ENCODE measurements at regions not wholly inside any gene's neighbourhood (a gene's known extent, or its start where the extent isn't known, plus 50 kb on each side); places are given as distances from the start of the nearest gene placed in this dataset.
"Not testable (repeated sequence)": the region's sequence is repeated elsewhere in the genome, so short reads cannot be mapped to it uniquely, and the experiment has no call there.

DNA sequence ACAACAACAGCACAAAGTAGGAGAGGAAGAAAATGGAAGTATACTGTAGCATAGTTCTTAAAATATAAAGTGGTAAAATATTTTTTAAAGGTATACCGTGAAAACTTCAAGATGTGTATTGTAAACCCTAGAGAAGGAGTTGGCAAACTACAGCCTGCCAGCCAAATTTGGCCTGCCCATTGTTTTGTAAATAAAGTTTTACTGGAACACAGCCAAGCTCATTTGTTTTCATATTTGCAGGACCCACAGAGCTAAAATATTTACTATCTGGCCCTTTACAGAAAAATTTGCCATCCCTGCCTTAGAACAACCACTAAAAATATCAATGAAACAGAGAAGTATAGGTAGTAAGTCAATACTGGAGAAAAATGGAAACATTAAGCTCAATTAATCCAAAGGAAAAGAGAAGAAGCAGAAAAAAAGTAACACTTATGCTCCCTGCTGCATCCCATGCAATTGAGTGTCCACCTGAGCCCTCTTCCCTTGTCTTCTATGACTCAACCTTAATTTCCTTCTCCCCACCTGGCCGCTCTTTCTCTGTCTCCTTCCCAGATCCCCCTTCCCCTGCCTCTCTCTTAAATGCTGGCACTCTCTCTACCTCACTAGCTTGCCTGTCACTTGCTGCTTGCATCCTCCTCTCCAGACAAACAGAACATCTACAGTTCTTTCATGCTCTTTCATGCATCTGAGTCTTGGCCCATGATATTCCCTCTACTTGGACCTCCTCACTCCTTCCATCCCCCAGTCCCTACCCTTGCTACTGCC is 50.6 kb upstream of the FER start:
- H3K27ac Mint-ChIP-seq, result no peak overlapping the region
- H3K36me3 Mint-ChIP-seq (ENCODE audit: low read depth), result no peaks in the 10 kb centered on the region
- no peaks in the 10 kb centered on the region for H3K4me1 Mint-ChIP-seq
- H3K4me3 Mint-ChIP-seq, result no peak overlapping the region
- H3K9me3 Mint-ChIP-seq, result no peaks in the 10 kb centered on the region
- no peak for ATAC-seq (replicated peaks)
- peaks cover 8% of the 10 kb centered on the region for H3K27me3 Mint-ChIP-seq

DNA sequence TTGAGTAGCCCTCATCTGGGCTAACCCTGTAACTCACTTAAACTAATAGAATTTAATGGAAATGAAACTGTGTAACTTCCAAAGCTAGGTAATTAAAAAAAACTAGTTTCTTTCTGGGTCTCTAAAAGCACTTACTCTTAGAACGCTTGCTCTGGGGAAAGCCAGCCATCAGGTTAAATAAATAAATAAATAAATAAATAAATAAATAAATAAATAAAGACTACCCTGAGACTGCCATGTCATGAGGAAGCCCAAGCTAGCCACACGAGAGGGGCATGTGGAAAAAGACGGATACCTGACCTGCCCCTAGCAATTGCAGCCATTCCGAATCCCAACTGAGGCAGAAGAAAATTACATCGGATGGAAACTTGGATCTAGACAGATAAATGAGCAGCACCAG is 51.3 kb upstream of the FER start:
- Mint-ChIP-seq H3K27me3 (peaks cover 11% of the 10 kb centered on the region), H3K27ac (no peak overlapping the region), H3K36me3 (ENCODE audit: low read depth) (no peaks in the 10 kb centered on the region), H3K9me3 (no peaks in the 10 kb centered on the region), H3K4me3 (no peak overlapping the region), H3K4me1 (no peaks in the 10 kb centered on the region)
- ATAC-seq (replicated peaks), result no peak

DNA sequence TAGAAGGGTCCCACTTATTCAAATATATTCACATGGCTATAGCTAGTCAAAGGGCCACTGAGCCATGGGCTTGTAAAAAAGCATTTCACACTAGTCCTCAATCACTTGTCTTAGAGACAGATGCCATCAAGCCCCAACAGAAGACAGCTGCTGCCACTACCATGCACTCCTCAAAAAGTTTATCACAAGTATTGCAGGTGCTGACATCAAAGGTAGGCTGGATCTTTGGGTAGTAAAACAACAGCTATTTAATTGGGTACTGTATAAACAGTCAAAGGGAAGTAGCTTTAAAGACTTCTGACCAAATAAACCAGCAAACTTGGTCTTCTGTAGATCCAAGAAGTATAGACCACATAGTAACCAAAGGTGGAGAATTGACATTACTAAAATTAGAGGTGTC is 59.2 kb upstream of the FER start:
- H3K27ac Mint-ChIP-seq, result no peak overlapping the region
- H3K27me3 Mint-ChIP-seq, result peaks cover 3% of the 10 kb centered on the region
- no peak for ATAC-seq (replicated peaks)
- no peaks in the 10 kb centered on the region for H3K4me1 Mint-ChIP-seq
- no peaks in the 10 kb centered on the region for H3K36me3 Mint-ChIP-seq (ENCODE audit: low read depth)
- no peaks in the 10 kb centered on the region for H3K9me3 Mint-ChIP-seq
- no peak overlapping the region for H3K4me3 Mint-ChIP-seq

DNA sequence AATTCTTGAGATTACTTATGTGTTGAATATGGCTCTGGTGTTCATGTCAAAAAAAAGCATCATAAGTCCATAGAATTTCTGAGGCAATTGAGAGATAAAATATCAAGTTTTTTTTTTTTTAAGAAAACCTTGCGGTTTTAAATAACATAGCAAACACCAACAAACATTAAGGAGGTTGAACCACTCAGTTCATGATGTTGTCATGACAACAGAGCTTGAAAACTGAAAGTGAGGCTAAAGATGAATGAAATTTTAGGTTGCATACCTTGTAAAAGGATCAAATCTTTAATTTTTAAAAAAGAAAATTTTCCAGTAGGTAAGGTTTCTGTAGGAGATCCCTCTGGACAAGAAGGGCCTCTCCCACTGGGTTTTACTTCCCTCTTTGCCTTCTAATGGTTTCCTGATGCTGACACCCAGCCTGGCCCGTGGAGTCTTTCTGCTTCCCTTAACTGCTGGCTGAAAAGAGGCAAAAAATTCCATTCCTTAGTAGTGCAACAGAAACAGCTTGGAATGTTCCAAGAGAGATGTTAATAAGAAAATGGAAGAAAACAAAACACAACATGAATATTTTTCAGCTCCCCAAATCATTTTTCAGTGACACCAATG is 60.0 kb upstream of the FER start:
- no peaks in the 10 kb centered on the region for H3K4me1 Mint-ChIP-seq
- no peak overlapping the region for H3K4me3 Mint-ChIP-seq
- H3K27me3 Mint-ChIP-seq, result peaks cover 3% of the 10 kb centered on the region
- no peaks in the 10 kb centered on the region for H3K9me3 Mint-ChIP-seq
- ATAC-seq (replicated peaks), result no peak
- no peaks in the 10 kb centered on the region for H3K36me3 Mint-ChIP-seq (ENCODE audit: low read depth)
- H3K27ac Mint-ChIP-seq, result no peak overlapping the region

DNA sequence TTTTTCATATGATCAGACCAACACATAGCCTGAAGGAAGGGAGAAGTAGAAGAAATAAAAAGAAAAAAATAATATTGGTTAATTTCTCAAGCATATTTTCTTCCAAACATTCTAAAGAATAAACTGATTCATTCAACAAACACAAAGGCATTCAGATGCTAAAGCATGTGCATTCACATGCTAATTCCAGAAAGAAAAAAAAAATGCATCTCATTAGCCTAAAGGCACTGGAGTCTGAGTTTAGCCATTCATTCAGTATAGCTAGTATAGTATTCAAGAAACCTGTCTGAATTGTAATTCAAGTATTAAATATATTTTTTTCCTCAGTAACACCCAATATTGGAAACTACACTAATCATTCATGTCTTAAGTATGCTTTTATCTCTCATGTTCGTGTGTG is 61.0 kb upstream of the FER start:
- Mint-ChIP-seq H3K27me3 (peaks cover under 1% of the 10 kb centered on the region), H3K27ac (no peak overlapping the region), H3K4me3 (no peak overlapping the region), H3K9me3 (no peaks in the 10 kb centered on the region), H3K4me1 (no peaks in the 10 kb centered on the region), H3K36me3 (ENCODE audit: low read depth) (no peaks in the 10 kb centered on the region)
- ATAC-seq (replicated peaks), result no peak

DNA sequence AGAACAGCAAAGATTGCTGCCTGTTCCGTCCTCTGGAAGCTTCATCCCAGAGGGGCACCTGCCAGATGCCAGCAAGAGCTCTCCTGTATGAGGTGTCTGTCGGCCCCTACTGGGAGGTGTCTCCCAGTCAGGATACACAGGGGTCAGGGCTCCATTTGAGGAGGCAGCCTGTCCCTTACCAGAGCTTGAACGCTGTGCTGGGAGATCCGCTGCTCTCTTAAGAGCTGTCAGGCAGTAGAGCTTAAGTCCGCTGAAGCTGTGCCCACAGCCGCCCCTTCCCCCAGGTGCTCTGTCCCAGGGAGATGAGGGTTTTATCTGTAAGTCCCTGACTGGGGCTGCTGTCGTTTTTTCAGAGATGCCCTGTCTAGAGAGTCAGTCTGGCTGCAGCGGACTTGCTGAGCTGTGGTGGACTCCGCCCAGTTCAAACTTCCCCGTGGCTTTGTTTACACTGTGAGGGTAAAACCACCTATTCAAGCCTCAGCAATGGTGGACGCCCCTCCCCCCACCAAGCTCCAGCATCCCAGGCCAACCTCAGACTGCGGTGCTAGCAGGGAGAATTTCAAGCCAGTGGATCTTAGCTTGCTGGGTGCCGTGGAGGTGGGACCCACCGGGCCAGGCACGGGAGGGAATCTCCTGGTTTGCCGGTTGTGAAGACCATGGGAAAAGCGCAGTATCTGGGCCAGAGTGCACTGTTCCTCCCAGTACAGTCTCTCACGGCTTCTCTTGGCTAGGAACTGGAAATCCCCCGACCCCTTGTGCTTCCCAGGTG is 62.1 kb upstream of the FER start:
- not testable (repeated sequence) for H3K9me3 Mint-ChIP-seq; H3K27me3 Mint-ChIP-seq; ATAC-seq (replicated peaks); H3K36me3 Mint-ChIP-seq (ENCODE audit: low read depth); H3K4me3 Mint-ChIP-seq; H3K4me1 Mint-ChIP-seq; H3K27ac Mint-ChIP-seq

DNA sequence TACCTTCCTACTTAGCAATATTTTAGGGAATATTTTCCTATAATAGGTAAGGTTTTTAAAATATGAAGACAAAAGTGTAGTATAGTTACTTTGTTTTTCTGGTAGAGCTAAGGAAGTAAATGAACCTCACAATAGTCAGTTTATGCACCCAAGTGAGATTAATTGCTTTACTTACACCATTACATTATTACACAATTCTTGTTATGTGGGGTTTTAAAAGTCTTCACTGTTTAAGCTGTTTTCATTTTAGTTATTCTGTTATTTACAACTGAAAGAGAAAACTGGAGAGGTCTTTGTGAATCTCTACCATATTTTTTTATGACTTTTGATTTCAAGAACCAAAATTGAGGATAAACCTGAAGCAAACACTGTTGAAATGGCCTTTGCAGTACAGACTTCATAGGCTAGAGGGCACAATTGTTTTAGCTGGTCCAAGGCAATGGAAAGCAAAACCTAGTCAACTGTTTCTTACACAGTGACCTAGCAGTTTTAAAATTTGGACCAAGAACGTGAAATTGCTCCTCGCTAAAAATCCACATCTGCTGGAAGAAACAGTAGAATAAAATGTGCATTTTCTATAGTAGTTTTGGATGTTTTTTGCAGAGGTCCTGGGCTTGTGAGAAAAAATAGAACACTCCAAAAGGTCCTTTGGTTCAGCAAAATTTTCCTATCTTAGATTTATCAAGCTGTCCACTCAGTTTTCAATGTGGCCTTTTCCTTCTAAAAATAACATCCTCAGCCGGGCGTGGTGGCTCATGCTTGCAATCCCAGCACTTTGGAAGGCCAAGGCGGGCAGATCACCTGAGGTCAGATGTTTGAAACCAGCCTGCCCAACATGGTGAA is 66.4 kb upstream of the FER start:
- H3K27me3 Mint-ChIP-seq, result no peaks in the 10 kb centered on the region
- peak; percentile 58 for ATAC-seq (replicated peaks)
- H3K36me3 Mint-ChIP-seq (ENCODE audit: low read depth), result no peaks in the 10 kb centered on the region
- no peak overlapping the region for H3K27ac Mint-ChIP-seq
- no peaks in the 10 kb centered on the region for H3K4me1 Mint-ChIP-seq
- H3K4me3 Mint-ChIP-seq, result no peak overlapping the region
- H3K9me3 Mint-ChIP-seq, result no peaks in the 10 kb centered on the region

DNA sequence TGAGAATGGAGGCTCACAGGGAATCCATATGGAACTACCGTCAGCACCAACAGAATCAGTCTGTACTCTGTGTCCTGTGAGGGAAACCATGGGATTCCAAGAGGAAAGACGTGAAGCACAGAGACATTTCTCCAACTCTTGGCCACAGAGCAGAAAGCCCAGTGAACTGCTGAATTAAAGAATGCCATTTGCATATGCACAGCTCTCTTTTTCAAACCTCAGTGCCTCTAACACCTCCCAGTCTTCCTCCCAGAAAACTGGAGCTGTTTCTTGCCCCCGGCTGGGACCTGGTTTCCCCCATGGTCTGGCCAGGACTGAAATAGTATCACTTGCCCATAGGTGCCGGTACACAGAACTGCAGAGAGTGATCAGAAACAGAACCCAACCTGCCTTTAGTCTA is 69.6 kb upstream of the FER start:
- Mint-ChIP-seq H3K4me3 (no peak overlapping the region), H3K27ac (no peak overlapping the region), H3K9me3 (no peaks in the 10 kb centered on the region), H3K4me1 (no peaks in the 10 kb centered on the region), H3K27me3 (peaks cover 8% of the 10 kb centered on the region), H3K36me3 (ENCODE audit: low read depth) (no peaks in the 10 kb centered on the region)
- no peak for ATAC-seq (replicated peaks)

DNA sequence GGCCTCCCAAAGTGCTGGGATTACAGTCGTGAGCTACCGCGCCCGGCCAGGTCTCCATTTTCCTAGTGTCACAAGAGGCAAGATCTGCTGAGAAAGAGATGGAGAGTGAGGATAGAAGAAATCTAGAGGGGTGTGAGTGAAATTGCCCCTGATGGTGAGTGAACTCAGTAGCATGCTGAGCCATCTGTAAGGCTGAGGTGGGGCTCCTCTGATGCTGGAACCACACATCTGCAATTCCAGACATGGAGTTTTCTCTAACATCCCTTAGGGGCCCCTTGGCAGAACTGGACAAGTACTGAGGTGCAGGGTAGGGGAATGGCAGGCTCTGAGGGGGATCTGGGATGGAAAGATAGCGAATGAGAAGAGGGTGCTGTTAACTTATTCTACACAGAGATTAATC is 72.0 kb upstream of the FER start:
- no peak for ATAC-seq (replicated peaks)
- no peak overlapping the region for H3K27ac Mint-ChIP-seq
- no peaks in the 10 kb centered on the region for H3K9me3 Mint-ChIP-seq
- no peaks in the 10 kb centered on the region for H3K4me1 Mint-ChIP-seq
- H3K27me3 Mint-ChIP-seq, result peaks cover 8% of the 10 kb centered on the region
- H3K4me3 Mint-ChIP-seq, result no peak overlapping the region
- no peaks in the 10 kb centered on the region for H3K36me3 Mint-ChIP-seq (ENCODE audit: low read depth)

DNA sequence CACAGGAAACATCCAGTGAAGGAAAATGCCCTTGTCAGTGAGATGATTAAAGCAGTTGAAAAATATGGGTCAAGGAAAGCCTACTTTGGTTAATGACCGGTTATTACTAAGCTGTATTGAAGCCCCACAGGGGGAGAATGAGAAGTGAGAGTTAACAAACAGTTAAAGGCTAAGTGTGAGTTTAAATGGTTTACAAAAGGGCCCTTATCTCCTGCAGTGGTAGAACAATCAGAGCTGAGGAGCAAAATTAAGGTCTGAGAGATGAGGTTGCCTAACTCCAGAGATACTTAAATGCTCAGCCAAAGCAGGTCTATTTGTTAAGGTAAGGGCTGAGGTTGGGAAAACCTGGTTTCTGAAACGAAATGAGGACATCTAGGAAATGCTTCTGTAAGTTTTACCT is 75.1 kb upstream of the FER start:
- no peak for ATAC-seq (replicated peaks)
- no peaks in the 10 kb centered on the region for H3K9me3 Mint-ChIP-seq
- no peak overlapping the region for H3K4me3 Mint-ChIP-seq
- peaks cover 20% of the 10 kb centered on the region for H3K27me3 Mint-ChIP-seq
- H3K4me1 Mint-ChIP-seq, result no peaks in the 10 kb centered on the region
- no peaks in the 10 kb centered on the region for H3K36me3 Mint-ChIP-seq (ENCODE audit: low read depth)
- no peak overlapping the region for H3K27ac Mint-ChIP-seq

DNA sequence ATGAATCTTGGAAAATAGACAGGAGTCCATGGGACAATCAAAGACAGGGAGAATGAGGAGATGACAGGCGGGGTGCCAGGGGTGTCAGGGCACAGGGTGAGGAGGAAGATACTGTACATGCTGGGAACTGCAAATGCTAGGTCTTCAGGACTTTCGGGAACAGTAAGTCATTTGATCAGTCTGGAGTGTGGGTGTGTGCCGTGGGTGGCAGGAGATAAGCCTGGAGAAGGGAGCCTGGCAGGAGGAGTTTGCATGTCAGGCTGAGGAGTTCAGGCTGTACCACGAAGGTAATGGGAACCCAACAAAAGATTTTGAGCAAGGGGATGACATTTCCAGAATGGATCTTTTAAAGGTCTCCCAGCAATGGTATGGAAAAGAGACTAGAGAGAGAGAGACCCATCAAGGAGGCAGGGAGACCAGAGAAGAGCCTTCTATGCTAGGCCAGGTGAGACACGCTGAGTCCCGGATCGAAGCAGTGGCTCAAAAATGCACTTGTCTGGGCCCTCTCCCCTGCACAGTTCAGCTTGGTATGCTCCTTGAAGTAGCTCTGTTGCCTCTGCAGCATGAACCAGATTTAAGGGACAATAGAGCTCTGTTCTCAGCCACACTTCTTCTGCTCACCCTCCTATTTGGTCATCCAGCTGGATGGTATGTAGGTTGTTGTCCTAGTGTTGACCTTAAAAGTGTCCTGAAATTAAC is 77.0 kb upstream of the FER start:
- Mint-ChIP-seq H3K27ac (no peak overlapping the region), H3K27me3 (peaks cover 21% of the 10 kb centered on the region), H3K4me3 (no peak overlapping the region), H3K36me3 (ENCODE audit: low read depth) (no peaks in the 10 kb centered on the region), H3K4me1 (no peaks in the 10 kb centered on the region), H3K9me3 (no peaks in the 10 kb centered on the region)
- no peak for ATAC-seq (replicated peaks)

DNA sequence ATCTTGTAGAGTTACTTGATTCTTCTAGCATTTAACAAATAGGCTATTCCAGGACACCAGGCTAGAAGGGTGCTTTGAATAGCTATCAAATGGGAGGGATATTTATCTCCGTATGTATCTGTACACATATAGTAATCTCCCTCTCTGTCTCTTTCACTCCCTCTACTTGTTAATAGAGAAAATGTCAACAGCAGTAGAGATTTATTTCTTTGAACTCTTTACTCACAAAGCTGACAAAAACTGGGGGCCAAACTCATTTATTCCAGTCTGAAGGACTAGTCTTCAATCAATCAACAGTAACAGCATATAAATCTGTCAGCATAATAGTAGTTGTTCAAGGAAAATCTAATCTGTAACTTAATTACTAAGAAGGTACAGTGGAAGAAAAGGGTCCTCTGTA is 78.2 kb upstream of the FER start:
- Mint-ChIP-seq H3K27me3 (peaks cover 15% of the 10 kb centered on the region), H3K36me3 (ENCODE audit: low read depth) (no peaks in the 10 kb centered on the region), H3K4me1 (no peaks in the 10 kb centered on the region), H3K27ac (no peak overlapping the region), H3K4me3 (no peak overlapping the region), H3K9me3 (no peaks in the 10 kb centered on the region)
- no peak for ATAC-seq (replicated peaks)

DNA sequence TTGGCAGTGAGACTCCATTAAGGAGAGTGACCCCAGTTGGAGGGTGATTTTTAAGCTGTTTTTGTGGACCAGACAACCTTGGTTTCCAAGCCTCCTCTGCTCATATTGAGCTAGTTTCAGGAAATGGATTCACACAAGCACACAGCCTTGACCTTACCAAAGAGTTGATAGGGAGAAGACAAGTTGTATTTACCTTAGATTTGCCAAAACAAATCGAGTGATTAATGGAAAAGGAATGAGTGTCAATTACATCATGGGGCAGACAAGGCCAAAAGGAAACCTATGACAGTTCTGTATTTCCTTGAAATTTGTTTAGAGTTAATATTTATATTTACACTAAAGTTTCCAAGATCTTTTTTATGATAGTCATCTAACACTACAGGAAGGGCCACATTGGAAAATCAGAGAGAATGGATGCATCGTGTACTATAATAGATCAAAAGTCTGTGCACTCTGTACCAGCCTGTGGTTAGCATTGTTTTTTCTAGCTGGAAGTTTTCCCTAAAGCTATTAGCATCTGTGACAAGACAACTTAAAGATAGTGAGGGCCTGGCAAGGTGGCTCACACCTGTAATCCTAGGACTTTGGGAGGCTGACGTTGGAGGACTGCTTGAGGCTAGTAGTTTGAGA is 86.0 kb upstream of the FER start:
- no peak overlapping the region for H3K27ac Mint-ChIP-seq
- H3K9me3 Mint-ChIP-seq, result no peaks in the 10 kb centered on the region
- H3K36me3 Mint-ChIP-seq (ENCODE audit: low read depth), result no peaks in the 10 kb centered on the region
- ATAC-seq (replicated peaks), result no peak
- H3K27me3 Mint-ChIP-seq, result peaks cover 13% of the 10 kb centered on the region
- H3K4me1 Mint-ChIP-seq, result no peaks in the 10 kb centered on the region
- H3K4me3 Mint-ChIP-seq, result no peak overlapping the region

DNA sequence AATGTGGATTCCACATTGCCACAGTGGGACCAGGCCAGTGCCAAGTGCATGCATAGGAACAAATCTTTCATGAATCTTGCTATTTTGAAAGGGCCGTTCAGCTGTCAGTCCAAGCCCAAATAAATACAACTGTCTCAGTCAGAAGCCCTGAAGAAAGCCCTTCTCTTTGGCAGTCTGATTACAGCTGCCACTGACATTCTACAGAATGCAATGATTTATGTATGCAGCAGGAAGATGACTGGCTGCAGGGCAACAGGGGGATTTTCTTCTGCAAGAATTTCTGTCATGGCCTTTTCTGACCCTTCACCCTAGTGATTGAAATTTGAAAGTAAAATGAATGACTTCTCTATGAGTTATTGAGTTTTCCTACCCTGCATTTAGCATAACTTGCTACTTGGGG is 86.7 kb upstream of the FER start:
- no peak overlapping the region for H3K4me3 Mint-ChIP-seq
- no peaks in the 10 kb centered on the region for H3K36me3 Mint-ChIP-seq (ENCODE audit: low read depth)
- peaks cover 11% of the 10 kb centered on the region for H3K27me3 Mint-ChIP-seq
- H3K9me3 Mint-ChIP-seq, result no peaks in the 10 kb centered on the region
- H3K4me1 Mint-ChIP-seq, result no peaks in the 10 kb centered on the region
- no peak for ATAC-seq (replicated peaks)
- no peak overlapping the region for H3K27ac Mint-ChIP-seq

All from activated T-helper 17 cell treated with anti-CD3 and anti-CD28 coated beads, Interleukin-2, amount 50 U/mL, for 72 hours (primary cell).